Hematopoietic multipotent progenitor cell treated with erythropoietin and hydrocortisone succinate and interleukin-3 and kit ligand, for 6 days (in vitro differentiated cells): ENCODE measurements at regions not wholly inside any gene's neighbourhood (a gene's known extent, or its start where the extent isn't known, plus 50 kb on each side); places are given as distances from the start of the nearest gene placed in this dataset.
A peak's percentile ranks its signal among the peaks of the same experiment; 100 is the strongest.
"Not testable (repeated sequence)": the region's sequence is repeated elsewhere in the genome, so short reads cannot be mapped to it uniquely, and the experiment has no call there.

ENCODE experiments used
- DNase-seq: peaks from one replicate; pipeline ENCODE4 v3.0.0-alpha.2; 2015

DNA sequence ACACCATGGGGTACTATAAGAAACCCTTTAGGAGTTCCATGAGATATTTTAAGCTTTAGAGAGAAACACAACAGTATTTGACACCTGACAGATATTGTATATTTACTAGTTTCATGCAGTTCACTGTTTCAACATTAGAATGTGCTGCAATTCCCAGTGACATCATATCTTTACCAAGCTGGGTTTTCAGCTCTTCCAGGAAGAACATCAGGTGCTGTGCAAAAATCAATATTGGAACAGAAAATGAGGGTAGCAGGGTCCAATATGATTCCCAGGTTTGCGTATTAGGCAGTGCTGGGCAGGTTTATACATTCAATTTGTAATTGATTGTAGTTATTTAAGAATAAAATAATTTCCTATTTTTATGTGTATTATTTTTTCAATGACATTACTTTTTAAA is 500.0 kb upstream of the EPHA7 start:
- DNase-seq = no peak

DNA sequence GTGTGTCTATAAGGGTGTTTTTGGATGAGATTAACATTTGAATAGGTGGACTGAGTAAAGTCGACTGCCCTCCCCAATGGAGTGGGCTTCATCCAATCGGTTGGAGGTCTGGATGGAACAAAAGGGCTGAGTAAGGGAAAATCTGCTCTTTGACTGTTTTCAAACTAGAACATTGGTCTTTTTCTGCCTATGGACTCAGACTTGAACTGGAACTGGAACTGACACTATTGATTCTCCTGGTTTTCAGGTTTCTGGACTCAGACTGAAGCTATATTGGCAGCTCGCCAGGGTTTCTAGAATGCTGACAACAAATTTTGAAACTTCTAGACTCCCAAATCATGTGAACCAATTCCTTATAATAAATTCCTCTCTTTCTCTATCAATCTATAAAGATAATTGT is 498.9 kb upstream of the EPHA7 start:
- DNase-seq = peak; percentile 0

GRCh38 chr6:93917216-93917615 is 497.9 kb upstream of the EPHA7 start:
- no peak for DNase-seq

- DNase-seq = no peak
These were observed 497.4 kb upstream of the EPHA7 start for GRCh38 chr6:93916716-93917115.

GRCh38 chr6:93915961-93916360 is 496.6 kb upstream of the EPHA7 start:
- no peak for DNase-seq

DNA sequence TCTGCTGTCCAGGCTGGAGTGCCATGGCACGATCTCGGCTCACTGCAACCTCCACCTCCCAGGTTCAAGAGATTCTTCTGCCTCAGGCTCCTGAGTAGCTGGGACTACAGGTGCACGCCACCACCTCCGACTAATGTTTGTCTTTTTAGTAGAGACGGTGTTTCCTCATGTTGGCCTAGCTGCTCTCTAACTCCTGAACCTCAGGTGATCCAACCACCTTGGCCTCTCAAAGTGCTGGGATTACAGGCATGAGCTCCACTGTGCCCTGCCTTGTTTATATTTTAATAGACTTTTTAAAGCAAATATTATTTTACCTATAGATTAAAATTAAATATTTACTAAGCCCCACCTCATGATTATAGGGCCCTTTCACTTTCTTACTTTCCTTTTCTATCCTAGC is 483.2 kb upstream of the EPHA7 start:
- no peak for DNase-seq

DNA sequence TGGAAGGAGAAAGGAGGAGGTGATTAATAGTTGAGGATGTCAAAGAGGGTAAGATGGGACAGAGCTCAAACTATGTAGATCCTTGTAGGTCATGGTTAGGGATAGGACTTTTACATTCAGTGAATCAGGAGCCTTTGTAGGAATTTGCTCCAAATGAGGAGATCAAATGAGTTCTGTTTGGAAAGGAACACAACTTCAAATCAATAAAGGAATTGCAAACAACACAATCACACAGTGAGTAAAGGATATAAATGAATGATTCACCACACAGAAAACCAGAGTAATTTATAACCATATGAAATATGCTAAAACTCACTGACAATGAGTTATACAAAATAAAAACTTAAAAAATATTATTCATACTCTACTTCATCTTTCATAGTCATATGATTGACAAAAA is 480.8 kb upstream of the EPHA7 start:
- DNase-seq = no peak

- no peak for DNase-seq
These were observed 476.7 kb upstream of the EPHA7 start for GRCh38 chr6:93896081-93896480.

DNA sequence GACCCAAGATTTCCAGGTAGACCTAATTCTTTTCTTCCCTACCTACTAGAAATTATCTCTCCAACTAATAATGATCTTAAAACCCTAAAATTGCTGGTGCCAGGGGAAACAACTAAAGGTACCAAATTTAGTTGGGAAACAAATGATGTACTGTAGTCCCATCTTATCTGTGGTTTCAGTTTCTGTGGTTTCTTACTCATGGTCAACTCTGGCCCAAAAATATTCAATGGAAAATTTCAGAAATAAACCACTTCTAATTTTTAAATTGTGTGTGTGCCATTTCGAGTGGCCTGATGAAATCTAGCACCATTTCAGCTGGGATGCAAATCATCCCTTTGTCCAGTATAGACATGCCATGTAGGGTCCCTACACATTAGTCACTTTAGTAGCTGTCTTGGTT is 475.2 kb upstream of the EPHA7 start:
- DNase-seq = no peak

DNA sequence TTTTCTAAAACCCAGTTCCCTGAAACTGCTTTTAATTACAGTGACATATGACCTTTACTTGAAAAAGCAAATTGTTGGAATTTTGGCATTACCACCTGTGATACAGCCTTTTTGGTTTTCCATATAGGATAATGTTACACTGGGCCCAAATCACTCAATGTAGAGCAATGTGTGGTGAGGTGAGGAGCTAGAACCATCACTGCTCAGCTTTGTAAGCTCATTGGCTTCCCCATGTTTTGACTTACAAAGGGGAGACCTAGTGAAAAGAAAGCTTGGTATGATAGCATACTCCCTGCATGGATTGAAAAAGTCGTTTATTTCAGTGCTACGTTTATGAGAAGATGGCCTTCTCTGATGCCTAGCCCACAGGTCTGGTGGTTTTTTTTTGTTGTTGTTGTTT is 470.4 kb upstream of the EPHA7 start:
- DNase-seq = no peak

- DNase-seq = no peak
These were observed 467.1 kb upstream of the EPHA7 start for GRCh38 chr6:93886416-93886815.

GRCh38 chr6:93859971-93860370 is 440.6 kb upstream of the EPHA7 start:
- no peak for DNase-seq

GRCh38 chr6:93858213-93858612 is 438.9 kb upstream of the EPHA7 start:
- no peak for DNase-seq

DNA sequence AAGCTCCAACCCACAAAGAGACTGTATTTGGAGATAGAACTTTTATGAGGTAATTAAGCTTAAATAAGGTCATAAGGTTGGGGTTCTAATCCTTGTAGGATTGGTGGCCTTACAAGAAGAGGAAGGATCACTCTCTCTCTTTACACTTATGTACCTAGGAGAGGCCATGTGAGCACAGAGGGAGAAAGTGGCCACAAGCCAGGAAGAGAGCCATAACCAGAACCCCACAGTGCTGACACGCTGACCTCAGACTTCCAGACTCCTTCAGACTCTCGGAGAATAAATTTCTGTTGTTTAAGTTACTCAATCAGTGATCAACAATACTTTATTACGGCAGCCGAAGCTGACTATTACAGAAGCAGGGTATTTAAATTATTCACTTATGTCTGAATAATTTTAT is 430.5 kb upstream of the EPHA7 start:
- no peak for DNase-seq

- DNase-seq = no peak
These were observed 428.8 kb upstream of the EPHA7 start for GRCh38 chr6:93848031-93848742.

- DNase-seq = no peak
These were observed 422.8 kb upstream of the EPHA7 start for GRCh38 chr6:93842178-93842577.

GRCh38 chr6:93835451-93836145 is 416.2 kb upstream of the EPHA7 start:
- not testable (repeated sequence) for DNase-seq

DNA sequence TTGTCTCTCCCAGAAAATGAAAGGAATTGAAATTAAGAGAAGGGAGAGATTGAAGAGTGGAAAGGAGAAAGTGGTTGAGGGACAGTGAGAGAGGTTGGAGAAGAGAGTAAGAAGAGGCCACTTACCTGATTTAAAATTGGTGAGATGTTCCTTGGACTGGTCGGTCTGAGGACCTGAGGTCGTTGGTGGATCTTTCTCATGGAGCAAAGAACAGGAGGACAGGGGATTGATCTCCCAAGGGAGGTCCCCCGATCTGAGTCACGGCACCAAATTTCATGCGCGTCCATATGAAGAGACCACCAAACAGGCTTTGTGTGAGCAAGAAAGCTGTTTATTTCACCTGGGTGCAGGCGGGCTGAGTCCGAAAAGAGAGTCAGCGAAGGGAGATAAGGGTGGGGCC is 415.7 kb upstream of the EPHA7 start:
- not testable (repeated sequence) for DNase-seq

GRCh38 chr6:93833326-93833725 is 414.0 kb upstream of the EPHA7 start:
- DNase-seq = not testable (repeated sequence)

DNA sequence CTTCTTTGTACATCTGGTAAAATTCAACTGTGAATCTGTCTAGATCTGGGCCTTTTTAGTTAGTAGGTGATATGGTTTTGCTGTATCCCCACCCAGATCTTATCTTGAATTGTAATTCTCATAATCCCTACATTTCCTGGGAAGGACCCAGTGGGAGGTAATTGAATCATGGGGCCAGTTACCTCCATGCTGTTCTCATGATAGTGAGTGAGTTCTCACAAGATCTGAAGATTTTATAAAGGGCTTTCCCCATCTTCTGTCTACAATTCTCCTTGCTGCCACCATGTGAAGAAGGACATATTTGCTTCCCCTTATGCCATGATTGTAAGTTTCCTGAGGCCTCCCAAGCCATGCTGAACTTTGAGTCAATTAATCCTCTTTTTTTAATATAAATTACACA is 410.4 kb upstream of the EPHA7 start:
- DNase-seq = not testable (repeated sequence)

DNA sequence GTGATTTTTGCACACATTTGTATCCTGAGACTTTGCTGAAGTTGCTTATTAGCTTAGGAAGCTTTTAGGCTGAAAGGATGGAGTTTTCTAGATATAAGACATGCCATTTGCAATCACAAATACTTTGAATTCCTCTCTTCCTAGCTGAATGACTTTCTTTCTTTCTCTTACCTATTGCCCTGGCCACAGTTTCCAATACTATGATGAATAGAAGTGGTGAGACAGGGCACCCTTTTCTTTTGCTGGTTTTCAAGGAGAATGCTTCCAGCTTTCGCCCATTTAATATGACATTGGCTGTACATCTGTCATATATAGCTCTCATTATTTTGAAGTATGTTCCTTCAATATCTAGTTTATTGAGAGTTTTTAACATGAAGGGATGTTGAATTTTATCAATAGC is 409.6 kb upstream of the EPHA7 start:
- DNase-seq = no peak

DNA sequence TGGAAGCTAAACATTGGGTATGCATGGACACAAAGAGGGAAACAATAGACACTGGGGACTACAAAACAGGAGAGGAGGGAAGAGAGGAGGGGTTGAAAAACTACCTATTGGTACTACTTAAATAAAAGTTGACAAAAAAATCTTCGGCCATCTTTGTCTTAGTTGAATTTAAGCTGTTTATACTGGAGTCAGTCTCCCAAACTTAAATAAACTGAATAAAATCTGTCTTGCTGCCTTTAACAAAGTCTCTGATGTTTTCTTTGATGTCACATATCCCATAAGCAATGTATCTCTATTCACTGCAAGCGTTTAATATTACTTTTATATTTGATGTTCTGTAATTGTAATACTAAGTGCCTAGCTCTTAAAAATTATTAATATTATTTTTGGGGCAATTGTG is 409.2 kb upstream of the EPHA7 start:
- DNase-seq = no peak

GRCh38 chr6:93827728-93828127 is 408.4 kb upstream of the EPHA7 start:
- DNase-seq = no peak

DNA sequence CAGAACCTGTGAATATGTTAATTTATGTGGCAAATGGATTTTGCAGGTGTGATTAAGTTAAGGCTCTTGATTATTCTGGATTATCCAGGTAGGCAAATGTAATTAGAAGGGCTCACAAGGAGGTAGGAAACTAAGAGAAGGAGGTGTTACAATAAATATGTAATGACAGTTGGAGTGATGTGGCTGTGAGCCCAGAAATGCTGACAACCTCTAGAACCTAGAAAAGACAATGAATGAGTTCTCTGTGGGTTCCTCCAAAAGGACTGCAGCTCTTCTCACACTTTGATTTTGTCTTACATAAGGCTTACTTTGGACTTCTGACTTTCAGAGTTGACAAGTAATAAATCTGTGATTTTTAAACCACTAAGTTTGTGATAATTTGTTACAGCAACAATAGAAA is 406.6 kb upstream of the EPHA7 start:
- DNase-seq = no peak

DNA sequence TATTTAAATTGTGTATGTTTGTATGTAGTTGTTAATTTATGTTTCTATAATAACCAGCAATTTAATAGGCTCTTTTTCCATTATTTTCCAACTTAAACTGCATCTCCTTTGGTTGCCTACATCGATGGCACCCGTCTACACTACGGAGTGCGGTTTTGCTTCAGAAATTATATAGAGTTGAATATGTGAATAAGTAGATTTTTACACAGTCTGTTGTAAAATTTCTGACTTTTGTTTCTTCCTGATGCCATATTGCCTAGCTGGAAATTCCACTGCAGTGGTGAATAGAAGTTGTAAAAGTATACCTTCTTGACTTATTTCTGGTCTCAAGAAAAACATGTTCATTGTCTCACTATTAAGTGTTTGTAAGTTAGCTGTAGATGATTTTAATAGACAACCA is 404.1 kb upstream of the EPHA7 start:
- DNase-seq = no peak
